PC-9 (cell line): ENCODE measurements at regions not wholly inside any gene's neighbourhood (a gene's known extent, or its start where the extent isn't known, plus 50 kb on each side); places are given as distances from the start of the nearest gene placed in this dataset.

Source experiments
- EZH2 ChIP-seq: fragments of 200-600 bp; sonication (generic); IDR thresholded peaks from 2 replicates; pipeline ENCODE4 v1.8.0; 2017; ENCODE audit warnings: antibody characterized with exemption, low read depth
- TF ChIP-seq, protein P1 (sequence below): fragments of 200-600 bp; sonication (generic); conservative IDR thresholded peaks from 2 replicates; pipeline ENCODE4 v1.6.1; 2017; ENCODE audit warnings: mixed run types, antibody characterized with exemption, mild to moderate bottlenecking, moderate library complexity

DNA sequence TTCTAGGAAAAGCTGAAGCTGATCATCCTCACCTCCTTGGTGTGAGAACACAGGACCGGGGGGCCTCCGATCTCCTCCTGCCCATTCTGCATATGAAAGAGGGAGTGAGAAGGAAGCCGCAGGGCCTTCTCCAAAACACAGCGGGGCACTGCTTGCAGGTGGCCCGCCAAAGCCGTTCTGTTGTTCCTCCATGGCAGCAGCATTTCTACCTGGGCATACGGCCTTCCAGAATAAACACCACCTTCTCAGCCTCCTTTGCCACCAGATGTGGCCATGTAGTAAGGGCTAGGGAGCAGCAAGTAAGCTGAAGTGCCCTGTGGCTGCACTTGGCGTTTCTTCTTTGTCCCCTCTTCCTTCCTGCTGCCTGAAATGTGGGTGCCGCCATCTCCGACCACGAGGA lies 214.9 kb downstream of the TOMM20 start:
- TF ChIP-seq EZH2: no peak
- TF ChIP-seq, protein P1, sequence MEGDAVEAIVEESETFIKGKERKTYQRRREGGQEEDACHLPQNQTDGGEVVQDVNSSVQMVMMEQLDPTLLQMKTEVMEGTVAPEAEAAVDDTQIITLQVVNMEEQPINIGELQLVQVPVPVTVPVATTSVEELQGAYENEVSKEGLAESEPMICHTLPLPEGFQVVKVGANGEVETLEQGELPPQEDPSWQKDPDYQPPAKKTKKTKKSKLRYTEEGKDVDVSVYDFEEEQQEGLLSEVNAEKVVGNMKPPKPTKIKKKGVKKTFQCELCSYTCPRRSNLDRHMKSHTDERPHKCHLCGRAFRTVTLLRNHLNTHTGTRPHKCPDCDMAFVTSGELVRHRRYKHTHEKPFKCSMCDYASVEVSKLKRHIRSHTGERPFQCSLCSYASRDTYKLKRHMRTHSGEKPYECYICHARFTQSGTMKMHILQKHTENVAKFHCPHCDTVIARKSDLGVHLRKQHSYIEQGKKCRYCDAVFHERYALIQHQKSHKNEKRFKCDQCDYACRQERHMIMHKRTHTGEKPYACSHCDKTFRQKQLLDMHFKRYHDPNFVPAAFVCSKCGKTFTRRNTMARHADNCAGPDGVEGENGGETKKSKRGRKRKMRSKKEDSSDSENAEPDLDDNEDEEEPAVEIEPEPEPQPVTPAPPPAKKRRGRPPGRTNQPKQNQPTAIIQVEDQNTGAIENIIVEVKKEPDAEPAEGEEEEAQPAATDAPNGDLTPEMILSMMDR: no peak
